IPS DF 4.7 (cell line): ENCODE measurements at regions not wholly inside any gene's neighbourhood (a gene's known extent, or its start where the extent isn't known, plus 50 kb on each side); places are given as distances from the start of the nearest gene placed in this dataset.

Experiments used
- DNase-seq: peaks from one replicate; pipeline ENCODE4 v3.0.0-alpha.2; 2013; ENCODE audit warnings: low spot score; ENCODE audit errors: extremely low read depth

DNA sequence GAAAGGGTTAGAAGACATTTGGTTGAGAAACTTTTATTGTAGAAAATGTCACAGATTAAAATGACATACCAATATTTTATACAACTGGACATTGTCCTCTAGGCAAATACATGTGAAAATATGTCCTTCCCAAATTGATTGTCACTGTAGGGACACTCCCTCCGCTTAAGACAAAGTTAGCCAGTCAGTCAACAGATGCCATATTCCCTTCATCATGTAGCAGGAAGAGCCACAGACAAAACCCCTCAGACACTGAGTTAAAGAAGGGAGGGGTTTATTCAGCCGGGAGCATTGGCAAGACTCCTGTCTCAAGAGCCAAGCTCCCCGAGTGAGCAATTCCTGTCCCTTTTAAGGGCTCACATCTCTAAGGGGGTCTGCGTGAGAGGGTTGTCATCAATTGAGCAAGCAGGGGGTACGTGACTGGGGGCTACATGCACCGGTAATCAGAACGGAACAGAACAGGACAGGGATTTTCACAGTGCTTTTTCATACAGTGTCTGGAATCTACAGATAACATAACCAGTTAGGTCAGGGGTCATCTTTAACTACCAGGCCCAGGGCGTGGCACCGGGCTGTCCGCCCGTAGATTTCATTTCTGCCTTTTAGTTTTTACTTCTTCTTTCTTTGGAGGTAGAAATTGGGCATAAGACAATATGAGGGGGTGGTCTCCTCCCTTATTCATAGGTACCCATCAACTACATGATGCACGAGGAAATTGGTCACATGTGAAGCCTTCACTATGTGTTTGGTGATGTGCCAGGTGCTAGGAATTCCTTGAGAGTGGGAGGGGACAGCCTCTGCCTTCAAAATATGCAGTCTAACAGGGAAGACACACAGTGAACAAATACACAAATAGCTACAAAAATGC lies 155.7 kb upstream of the CDYL start:
- DNase-seq = no peak

DNA sequence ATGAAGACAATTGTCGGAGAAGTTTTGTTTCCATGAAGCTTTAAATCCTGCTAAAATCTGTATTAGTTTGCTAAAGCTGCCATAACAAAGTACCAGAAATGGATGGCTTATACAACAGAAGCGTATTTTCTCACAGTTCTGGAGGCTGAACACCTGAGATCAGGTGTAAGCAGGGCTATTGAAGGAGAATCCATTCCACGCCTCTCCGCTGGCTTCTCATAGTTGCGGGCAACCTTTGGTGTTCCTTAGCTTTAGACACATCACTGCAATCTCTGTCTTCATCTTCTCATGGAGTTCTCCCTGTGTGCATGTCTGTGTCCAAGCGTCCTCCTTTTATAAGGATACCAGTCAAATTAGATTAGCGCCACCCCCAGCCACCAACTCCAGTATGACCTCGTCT lies 159.9 kb upstream of the CDYL start:
- no peak for DNase-seq

DNA sequence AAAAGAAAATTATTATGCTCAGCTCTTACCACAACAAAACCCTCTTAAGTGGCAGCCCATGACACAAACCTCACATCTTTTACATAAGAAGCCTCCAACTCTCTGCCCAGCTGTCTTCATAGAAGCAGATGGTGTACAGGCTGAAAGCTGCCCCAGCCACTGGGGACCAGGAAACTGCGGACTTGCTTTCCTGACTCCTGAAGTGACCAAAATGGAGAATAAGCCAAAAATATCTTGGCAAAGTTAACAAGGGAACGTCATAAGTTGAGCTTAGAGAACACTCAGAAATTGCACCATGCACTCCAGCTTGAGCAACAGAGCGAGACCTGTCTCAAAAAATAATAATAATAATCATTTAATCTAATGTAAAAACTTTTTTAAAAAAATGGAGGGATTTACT lies 160.3 kb upstream of the CDYL start:
- no peak for DNase-seq

DNA sequence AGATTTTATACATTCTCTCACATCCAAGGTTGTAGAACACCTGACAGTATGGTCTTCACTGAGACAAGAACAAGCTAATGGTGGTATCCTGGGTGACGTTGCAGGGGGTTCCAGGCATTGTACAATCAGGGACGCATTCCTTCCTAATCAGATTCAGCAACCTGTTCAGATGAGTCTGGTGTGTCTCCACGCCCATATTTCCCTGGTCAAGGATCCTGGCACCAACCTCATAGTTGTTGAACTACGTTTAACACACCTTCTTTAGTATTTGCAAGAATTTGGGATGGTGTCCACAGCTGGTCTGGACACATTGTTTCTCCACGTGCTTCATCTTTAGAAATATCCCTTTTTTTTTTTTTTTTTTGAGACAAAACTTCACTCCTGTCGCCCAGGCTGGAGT lies 161.0 kb upstream of the CDYL start:
- no peak for DNase-seq

DNA sequence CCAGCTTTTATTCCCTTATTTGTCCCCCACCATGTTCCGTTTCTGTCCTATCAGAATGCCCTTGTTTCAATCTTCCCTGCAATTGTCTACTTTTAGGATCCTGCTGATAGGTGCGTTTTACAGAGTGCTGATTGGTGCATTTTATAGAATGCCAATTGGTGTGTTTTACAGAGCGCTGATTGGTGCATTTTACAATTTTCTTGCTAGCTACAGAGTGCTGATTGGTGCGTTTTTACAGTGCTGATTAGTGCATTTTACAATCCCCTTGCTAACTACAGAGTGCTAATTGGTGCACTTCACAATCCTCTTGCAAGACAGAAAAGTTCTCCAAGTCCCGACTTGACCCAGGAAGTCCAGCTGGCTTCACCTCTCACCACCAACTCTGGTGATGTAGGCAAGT lies 161.6 kb upstream of the CDYL start:
- DNase-seq = no peak

DNA sequence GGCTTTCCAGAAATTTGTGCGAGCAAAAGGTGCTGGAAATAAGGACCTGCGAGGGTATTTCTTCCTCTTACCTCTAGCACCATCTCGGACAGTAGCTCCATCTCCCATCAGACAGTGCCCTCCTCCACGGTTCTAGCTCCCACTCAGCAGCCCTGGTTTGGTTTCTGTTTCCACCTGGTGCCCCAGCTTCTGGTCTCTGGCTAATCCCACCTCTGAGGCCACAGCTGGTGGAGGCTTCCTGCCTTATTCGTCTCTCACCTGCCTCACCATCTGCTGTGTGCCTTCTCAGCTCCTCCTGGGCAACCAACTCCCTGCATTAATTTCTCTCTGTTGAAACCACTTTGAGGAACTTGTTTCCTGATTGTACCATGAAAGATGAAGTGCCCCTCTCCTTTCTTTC lies 162.4 kb upstream of the CDYL start:
- DNase-seq = no peak

DNA sequence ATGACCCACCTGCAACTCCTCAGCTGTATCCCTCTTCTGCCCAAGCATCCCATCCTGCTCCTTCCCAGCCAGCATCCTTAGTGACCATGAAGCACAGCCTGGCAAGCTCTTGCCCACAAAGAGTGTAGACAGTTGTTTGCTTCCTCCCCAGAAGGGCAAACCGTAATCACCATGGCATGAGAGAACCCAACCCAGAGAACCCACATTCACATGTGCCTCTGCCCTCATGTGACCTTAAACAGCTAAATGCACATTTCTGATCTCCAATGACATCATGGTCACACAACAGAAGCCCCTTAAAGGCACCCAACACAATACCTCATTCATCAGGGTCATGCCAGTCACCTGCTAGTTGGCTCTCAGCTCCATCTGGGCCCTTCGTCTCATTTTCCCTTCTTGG lies 162.8 kb upstream of the CDYL start:
- DNase-seq = no peak

DNA sequence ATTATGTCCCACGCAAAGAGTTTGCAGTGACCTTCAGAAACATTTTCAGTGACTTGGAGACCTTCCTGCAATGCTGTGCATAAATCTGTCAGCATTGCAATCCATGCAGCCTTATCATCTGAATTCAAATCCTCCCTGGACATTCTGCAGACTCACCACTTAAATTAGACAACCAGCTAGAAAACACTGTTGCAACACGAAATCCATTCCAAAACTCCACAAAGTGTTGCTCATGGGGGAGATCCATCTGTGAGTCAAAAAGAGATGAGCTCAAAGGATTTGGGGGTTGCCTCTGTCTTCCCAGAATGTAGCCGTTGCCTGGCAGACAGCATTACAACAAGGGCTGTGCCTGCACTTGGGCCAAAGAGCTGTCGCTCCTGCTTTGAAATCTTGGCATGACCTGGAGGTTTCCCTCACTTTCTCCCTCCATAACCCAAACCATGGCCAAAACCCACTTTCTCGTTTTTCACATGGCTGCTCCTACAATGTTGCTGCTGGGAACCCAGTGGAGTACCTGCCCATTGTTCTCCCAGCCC lies 163.5 kb upstream of the CDYL start:
- DNase-seq = no peak

DNA sequence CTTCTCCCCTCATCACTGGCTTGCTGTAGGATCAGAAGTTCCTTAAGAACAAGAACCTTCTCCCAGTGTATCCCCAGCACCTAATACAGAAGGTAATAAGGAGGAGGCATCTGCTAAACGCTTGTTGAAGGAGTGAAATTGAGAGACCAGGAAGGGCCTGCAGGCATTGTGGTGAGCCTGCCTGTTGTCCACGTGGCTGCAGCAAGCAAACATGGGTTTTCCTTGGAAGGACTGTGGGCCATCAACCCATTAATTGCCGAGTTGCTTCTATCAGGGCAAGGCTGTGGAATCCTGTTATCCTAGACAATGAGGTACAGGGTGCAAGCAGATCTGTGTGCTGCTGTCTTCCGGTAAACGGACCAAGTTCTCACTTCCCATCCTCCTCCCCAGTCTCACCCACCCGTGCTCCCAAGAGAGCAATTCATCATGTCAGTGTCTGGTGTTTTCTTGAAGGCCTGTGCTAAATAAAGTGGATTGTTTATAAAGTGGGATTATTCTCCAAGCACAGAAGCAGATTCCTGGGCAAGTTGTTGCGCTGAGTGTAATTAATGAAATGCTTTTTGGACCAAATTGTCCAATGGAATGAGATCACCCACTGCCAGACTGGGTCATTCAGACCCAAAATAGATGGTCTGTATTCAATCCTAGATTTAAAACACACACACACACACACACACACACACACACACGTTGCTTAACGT lies 164.6 kb upstream of the CDYL start:
- DNase-seq = no peak

DNA sequence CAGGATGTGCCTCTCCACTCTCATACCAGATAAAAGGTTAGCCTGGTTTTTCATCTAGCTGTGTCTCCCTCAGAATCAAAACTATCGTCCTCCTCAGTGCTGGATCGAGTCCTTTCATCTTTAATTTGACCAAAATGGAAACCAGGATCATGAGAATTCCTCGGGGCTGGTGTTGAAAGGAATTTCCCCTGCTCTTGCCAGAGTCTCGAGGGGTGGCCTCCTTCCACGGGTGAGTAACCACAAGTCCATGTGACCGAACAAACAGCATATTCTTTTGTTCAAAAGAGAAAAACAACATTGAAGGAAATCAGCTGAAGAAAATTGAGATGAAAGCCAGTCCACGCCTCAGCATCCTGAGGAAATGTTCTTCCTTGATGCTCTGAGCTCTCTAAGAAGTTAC lies 165.9 kb upstream of the CDYL start:
- DNase-seq = no peak

DNA sequence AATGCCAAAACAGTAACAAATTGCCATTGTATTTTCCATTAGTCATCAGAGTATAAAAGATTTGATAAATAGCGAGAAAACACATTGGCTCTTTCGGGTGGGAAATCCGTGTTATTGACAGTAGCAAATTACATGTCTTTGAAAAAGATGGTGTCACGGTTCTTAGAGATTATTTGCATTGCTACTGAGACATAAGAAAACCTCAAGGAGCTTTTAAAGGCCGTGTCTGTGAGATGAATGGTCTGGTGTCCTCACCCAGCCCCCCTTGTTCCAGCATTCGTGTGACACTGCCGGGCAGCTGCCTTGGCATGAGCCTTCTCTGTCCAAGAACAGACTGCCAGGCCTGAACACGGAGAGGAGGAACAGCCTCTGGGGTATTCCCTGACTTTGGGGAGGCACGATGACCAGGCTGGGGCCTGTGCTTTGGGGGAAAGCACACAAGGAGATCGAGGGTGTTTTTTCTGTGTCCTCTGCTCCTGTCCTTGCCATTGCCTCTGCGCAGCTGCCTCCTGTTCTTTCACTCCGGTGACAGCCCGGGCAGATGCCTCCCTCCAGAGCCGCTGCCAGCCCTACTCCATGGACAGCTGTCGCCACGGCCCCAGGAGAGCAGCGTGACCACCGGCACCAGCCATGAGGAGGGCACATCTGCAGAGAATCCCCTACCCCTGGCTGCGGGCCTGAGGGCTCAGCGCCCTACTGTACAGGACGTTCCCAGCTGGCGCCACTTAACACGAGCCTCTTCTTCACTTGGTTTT lies 167.7 kb upstream of the CDYL start:
- no peak for DNase-seq

DNA sequence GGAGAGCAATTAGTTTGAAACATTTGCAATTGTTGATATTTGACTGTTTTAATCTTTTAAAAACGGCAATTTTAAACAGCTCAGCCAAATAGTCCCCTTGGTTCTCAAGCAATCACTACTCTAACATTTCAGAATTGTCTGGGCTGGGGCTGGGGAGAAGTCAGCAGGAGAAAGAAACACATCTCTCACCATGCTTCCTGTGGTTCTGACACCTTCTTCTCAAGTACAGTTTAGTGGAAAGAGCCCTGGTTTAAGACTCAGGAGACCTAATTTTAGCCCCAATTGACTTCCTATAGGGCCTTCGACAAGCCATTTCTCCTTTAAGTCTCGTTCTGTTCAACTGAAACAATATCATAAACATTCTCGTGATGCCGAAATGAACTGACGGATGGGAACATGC lies 168.4 kb upstream of the CDYL start:
- no peak for DNase-seq

DNA sequence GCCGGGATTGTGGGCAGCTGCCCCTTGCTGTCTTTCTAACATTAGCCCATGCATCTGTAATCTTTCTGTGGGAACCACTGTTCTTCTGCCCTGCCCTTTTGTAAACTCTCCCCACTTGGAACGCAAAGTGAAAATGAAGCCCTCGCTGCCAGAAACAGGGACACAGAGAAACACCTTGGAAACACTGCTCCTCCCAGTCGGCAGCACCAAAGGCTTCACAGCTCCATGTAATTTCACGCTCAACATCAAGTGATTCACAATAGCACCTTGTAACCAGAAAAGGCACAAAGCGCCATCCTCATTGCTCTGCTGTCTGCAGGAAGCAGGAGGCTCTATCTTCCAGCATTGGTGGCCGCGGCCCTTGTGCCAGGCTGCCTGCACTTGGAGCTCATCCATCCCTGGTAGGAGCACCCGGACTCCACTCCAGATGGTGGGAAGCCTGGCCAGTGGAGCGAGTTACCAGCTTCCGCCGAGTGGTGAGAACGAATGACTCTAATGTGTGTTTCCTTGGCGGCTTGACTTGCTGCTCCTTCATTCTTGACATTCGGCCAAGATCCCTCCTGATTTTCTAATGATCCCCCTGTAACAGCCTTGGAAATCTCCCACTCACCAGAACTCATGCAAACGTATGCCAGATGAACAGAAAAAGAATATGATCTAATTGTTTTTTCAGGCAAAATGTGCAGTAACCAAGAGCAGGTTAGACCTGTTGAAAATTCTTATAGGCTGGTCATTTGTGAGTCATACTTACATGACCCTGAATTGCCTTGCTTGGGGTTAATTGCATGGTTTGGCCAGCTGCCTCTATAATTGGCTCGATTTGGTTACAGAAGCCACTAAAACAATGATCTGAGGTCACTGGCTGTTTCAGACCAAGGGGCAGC lies 169.1 kb upstream of the CDYL start:
- no peak for DNase-seq

DNA sequence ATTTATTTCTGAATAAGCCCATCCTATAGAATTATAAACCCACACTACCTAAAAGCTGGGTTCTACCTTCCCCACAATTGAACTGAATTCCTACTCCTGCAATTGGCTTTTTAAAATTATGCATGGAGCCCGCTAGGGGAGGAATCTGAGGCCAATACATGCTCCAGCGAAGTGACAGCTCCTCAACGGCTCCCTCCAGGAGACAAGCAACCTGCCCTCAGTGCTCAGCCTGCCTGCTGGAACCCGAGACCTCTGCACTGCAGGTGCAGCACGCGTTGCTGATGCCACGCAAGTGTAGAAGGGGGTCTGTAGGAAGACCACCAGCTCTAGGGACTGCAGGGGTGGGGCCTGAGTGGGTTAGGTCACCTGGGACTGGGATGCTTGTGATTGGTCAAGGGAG lies 170.2 kb upstream of the CDYL start:
- DNase-seq = no peak

DNA sequence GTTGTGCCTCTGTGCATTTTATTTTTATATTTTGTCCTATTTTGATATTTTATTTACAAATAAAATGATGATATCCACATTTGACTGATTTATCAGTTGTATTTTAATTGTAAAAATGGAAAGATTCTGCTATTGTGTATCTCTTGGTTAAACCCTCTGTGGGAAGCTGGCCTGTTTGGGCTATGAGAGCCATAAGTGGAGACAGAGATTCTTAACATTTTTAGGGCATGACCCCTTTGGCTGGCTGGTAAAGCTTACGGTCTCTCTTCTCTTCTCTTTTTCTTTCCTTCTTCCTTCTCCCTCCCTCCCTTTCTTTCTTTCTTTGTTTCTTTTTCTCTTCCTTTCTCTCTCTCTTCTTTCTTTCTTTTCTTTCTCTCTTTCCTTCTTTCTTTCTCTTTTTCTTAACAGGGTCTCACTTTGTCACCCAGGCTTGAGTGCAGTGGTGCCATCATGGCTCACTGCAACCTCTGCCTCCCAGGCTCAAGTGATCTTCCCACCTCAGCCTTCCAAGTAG lies 172.3 kb upstream of the CDYL start:
- no peak for DNase-seq

DNA sequence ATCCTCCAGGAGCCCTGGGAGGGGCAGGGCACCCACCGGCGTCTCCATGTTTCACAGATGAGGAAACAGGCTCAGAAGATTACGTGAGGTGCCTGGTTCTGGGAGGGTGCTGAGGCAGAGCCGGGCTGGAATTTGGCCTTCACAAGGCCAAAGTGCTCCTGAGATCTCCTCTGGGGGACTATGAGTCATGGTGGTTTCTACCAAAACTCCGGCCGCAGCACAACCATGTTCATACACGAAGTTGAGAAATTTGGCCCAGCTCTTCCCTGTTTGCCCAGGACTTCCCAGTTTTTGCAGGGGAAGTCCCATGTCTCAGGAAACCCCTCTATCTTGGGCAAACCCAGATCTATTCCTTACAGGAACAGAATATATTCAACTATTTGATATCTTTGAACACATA lies 172.9 kb upstream of the CDYL start:
- DNase-seq = no peak

DNA sequence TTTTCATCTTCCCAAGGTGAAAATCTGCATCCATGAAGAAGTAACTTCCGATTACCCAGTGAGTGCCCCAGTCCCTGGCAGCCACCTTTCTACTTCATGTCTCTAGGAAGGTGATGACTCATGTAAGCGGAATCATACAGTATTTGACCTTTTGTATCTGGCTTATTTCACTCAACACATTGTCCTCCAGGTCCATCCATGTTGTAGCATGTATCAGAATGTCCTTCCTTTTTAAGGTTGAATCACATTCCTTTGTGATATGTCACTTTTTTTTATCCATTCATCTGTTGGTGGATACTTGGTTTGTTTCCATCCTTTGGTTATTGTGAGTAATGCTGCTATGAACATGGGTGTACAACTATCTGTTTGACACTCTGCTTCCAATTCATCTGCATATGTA lies 176.3 kb upstream of the CDYL start:
- DNase-seq = no peak

DNA sequence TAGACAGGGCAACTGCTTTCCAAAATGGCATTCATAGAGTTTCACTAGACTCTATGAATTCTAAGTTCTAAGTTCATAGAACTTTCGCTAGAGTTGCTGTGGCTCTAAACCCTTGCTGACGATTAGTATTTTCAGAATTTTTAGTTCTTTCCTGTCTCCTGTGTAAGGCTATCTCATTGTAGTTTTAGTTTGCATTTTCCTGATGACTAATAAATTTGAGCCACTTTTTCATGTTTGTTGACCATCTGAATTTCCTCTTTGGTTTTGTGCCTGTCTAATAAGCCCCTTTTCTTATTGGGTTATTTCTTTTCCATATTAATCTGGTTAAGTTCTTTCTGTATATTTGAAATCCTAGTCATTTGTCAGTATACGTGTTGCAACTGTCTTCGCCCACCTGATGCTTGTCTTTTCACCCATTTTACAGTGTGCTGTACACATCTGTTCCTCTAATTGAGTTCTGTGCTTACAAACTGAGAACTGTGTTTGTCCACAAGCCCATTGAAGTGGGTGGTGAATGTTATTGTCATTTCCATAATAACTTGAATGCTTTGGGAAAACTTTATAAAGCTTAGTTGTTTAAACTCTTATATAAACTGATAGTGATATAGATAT lies 177.7 kb upstream of the CDYL start:
- no peak for DNase-seq

DNA sequence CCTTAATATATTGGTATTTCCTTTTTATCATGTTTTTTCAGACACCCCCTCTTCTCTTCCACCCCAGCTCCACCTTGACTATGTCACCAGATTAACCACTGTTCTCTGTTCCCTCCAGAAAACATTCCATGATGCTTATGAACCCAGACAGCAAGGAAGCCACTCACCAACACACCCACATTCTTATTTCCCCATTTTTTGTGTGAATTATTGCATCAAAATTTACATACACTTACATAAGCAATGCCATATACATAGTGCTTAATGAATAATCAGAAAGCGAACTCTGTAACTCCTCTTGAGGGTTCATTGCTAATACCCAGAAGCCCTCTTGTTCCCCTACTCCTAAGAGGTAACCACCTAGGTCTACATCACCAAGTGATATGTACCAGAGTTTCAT lies 182.3 kb upstream of the CDYL start:
- DNase-seq = no peak

DNA sequence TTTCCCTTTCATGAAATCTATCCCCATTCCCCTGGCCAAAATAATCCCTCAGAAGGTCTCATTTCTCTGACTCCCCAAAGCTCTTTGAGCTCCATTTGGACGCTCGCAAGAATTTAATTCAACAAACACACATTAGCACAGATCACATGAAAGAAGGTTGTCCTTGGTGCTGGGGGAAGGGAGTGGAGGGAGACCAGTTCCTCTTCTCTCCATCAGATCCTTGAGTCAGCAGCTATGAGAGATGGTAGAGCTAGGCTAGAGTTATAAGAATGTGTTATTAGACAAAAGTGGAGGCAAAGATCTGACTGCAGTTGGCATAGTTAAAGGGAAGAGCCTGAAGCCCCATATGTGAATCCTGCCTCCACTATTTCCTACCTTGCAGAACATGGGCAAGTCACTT lies 184.2 kb upstream of the CDYL start:
- no peak for DNase-seq
